SK-N-SH (cell line): ENCODE measurements at regions not wholly inside any gene's neighbourhood (a gene's known extent, or its start where the extent isn't known, plus 50 kb on each side); places are given as distances from the start of the nearest gene placed in this dataset.

Source experiments
- CTCF ChIP-seq: fragments of 200-600 bp; sonication (generic); IDR thresholded peaks from 2 replicates; pipeline ENCODE4 v1.6.1; 2017; ENCODE audit warnings: antibody characterized with exemption, mild to moderate bottlenecking, moderate library complexity
- EP300 ChIP-seq, 2 experiments: IDR thresholded peaks; 2 replicates each; pipeline versions ENCODE4 v1.4.0 to v1.6.1; 2012; ENCODE audit warnings: borderline replicate concordance in 1 of 2, low read depth in 1 of 2, low read length in 1 of 2
- POLR2AphosphoS5 ChIP-seq: IDR thresholded peaks from 2 replicates; pipeline ENCODE4 v1.6.1; 2012; ENCODE audit warnings: low read depth, low read length
- RAD21 ChIP-seq: IDR thresholded peaks from 2 replicates; pipeline ENCODE4 v1.6.1; 2012; ENCODE audit warnings: mild to moderate bottlenecking, low read length
- TF ChIP-seq, protein P1 (sequence below): IDR thresholded peaks from 2 replicates; pipeline ENCODE4 v1.6.1; 2012; ENCODE audit warnings: mild to moderate bottlenecking, low read depth, low read length, moderate library complexity

DNA sequence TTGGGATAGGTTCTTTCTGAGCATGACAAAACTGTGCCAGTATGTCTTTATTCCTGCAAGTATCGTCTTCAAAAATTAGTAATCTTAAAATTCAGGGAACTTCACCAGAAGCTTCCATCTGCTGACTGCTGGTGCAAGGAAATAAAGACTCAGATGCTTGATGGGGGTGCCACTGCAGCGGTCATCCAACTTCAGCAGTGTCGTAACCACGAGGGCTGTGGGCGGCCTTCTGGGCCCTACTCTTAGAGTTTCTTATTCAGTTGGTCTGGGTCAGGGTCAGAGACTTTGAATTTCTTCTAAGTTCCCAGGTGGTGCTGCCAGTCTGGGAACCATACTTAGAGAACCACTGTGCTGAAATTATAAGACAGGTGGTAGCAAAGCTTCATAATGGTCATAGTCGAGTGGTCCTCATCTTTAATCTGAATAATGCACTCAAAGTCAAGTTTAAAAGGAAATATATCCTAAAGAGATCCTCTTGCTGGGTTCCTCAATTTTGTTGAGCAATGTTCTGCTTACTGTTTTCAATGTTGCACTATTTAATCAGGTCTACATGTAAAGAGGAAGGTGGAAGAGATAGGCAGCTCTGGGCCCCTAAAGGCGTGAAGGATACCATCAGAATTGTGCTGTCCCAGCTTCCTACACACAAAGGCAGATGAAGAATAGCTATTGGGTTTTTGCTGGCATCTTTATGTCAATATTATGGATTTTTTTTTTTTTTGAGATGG, 165.4 kb upstream of the GMDS start:
- TF ChIP-seq CTCF (no peak), EP300 (IDR thresholded peaks at IDR 0.05; ENCODE audit: borderline replicate concordance in 1 of 2, low read depth in 1 of 2, low read length in 1 of 2) (no peak), RAD21 (no peak), POLR2AphosphoS5 (no peak)
- TF ChIP-seq, protein P1, sequence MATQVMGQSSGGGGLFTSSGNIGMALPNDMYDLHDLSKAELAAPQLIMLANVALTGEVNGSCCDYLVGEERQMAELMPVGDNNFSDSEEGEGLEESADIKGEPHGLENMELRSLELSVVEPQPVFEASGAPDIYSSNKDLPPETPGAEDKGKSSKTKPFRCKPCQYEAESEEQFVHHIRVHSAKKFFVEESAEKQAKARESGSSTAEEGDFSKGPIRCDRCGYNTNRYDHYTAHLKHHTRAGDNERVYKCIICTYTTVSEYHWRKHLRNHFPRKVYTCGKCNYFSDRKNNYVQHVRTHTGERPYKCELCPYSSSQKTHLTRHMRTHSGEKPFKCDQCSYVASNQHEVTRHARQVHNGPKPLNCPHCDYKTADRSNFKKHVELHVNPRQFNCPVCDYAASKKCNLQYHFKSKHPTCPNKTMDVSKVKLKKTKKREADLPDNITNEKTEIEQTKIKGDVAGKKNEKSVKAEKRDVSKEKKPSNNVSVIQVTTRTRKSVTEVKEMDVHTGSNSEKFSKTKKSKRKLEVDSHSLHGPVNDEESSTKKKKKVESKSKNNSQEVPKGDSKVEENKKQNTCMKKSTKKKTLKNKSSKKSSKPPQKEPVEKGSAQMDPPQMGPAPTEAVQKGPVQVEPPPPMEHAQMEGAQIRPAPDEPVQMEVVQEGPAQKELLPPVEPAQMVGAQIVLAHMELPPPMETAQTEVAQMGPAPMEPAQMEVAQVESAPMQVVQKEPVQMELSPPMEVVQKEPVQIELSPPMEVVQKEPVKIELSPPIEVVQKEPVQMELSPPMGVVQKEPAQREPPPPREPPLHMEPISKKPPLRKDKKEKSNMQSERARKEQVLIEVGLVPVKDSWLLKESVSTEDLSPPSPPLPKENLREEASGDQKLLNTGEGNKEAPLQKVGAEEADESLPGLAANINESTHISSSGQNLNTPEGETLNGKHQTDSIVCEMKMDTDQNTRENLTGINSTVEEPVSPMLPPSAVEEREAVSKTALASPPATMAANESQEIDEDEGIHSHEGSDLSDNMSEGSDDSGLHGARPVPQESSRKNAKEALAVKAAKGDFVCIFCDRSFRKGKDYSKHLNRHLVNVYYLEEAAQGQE = no peak
